ENCODE measurements at regions not wholly inside any gene's neighbourhood (a gene's known extent, or its start where the extent isn't known, plus 50 kb on each side); places are given as distances from the start of the nearest gene placed in this dataset.

- no peak for DNase-seq (ENCODE audit: low read depth)
Observed at GRCh38 chr15:39281094-39281493, 299.8 kb upstream of the THBS1 start.

GRCh38 chr15:39282663-39283208 is 298.1 kb upstream of the THBS1 start:
- no peak for DNase-seq (ENCODE audit: low read depth)

GRCh38 chr15:39283531-39283930 is 297.3 kb upstream of the THBS1 start:
- no peak for DNase-seq (ENCODE audit: low read depth)

- DNase-seq (ENCODE audit: low read depth) = no peak
Observed at GRCh38 chr15:39285071-39285470, 295.8 kb upstream of the THBS1 start.

GRCh38 chr15:39285663-39286062 is 295.2 kb upstream of the THBS1 start:
- no peak for DNase-seq (ENCODE audit: low read depth)

- DNase-seq (ENCODE audit: low read depth) = no peak
Observed at GRCh38 chr15:39286706-39287105, 294.2 kb upstream of the THBS1 start.

GRCh38 chr15:39287322-39288195 is 293.3 kb upstream of the THBS1 start:
- DNase-seq (ENCODE audit: low read depth) = no peak

- no peak for DNase-seq (ENCODE audit: low read depth)
Observed at GRCh38 chr15:39290711-39291435, 290.0 kb upstream of the THBS1 start.

- no peak for DNase-seq (ENCODE audit: low read depth)
Observed at GRCh38 chr15:39291690-39292089, 289.2 kb upstream of the THBS1 start.

- no peak for DNase-seq (ENCODE audit: low read depth)
Observed at GRCh38 chr15:39296955-39297354, 283.9 kb upstream of the THBS1 start.

GRCh38 chr15:39298271-39298962 is 282.5 kb upstream of the THBS1 start:
- no peak for DNase-seq (ENCODE audit: low read depth)

GRCh38 chr15:39299486-39300267 is 281.2 kb upstream of the THBS1 start:
- no peak for DNase-seq (ENCODE audit: low read depth)

- DNase-seq (ENCODE audit: low read depth) = no peak
Observed at GRCh38 chr15:39300451-39301153, 280.3 kb upstream of the THBS1 start.

- DNase-seq (ENCODE audit: low read depth) = no peak
Observed at GRCh38 chr15:39301589-39301999, 279.3 kb upstream of the THBS1 start.

- no peak for DNase-seq (ENCODE audit: low read depth)
Observed at GRCh38 chr15:39302936-39303335, 277.9 kb upstream of the THBS1 start.

GRCh38 chr15:39304201-39304841 is 276.6 kb upstream of the THBS1 start:
- DNase-seq (ENCODE audit: low read depth) = no peak

- DNase-seq (ENCODE audit: low read depth) = no peak
Observed at GRCh38 chr15:39304931-39305728, 275.7 kb upstream of the THBS1 start.

GRCh38 chr15:39310633-39311032 is 270.2 kb upstream of the THBS1 start:
- no peak for DNase-seq (ENCODE audit: low read depth)

GRCh38 chr15:39312984-39313383 is 267.9 kb upstream of the THBS1 start:
- no peak for DNase-seq (ENCODE audit: low read depth)

- DNase-seq (ENCODE audit: low read depth) = no peak
Observed at GRCh38 chr15:39313467-39313866, 267.4 kb upstream of the THBS1 start.
